Activated naive CD4-positive, alpha-beta T cell (primary cell): ENCODE measurements at regions not wholly inside any gene's neighbourhood (a gene's known extent, or its start where the extent isn't known, plus 50 kb on each side); places are given as distances from the start of the nearest gene placed in this dataset.
"Not testable (repeated sequence)": the region's sequence is repeated elsewhere in the genome, so short reads cannot be mapped to it uniquely, and the experiment has no call there.

ENCODE experiments used
- DNase-seq, 4 experiments: peaks; one replicate each; lab custom pipeline; 2025; lab: John Stamatoyannopoulos, UW

GRCh38 chr2:182477774-182478173 lies 50.9 kb upstream of the PDE1A start:
- no peak for DNase-seq

DNA sequence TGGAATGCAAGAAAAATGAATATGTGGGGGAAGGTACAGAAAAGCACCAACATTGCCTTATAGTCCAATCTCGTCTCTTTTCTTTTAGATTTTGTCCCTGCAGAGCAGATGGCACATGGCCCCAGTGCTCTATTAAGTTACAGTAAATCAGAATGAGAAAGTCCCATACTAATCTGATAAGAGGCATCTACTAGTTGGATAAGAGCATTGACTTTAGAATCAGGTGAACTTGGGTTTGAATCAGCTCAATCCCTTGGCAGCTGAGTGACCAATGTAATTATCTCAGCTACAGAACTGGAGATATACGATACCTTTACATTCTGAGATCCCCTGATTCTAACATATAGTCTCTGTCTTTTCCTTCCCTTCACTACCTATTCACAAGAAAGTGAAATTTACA lies 54.8 kb upstream of the PDE1A start:
- no peak for DNase-seq

GRCh38 chr2:182482511-182482910 lies 55.7 kb upstream of the PDE1A start:
- DNase-seq, result no peak

- DNase-seq, result no peak
Observed at GRCh38 chr2:182496596-182496995, 69.8 kb upstream of the PDE1A start.

GRCh38 chr2:182499706-182500470 lies 73.1 kb upstream of the PDE1A start:
- no peak for DNase-seq

DNA sequence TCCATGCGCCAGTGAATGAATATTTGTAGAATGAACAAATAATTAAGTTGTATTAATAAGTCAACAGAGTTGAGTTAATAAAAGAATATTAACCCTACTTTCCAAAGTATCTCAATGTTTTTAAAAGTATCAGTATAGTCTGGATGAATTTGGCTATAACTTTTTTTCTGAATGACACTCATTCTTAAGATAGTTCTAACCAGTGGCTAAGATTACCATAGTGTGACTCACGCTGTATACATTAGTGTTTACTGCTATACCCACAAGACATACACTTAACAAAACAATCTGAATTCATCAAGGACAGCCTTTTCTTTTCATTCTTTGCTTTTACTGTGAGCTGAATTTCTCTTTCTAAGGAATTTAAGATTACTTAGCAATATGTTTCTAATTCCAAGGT lies 77.0 kb upstream of the PDE1A start:
- no peak for DNase-seq

DNA sequence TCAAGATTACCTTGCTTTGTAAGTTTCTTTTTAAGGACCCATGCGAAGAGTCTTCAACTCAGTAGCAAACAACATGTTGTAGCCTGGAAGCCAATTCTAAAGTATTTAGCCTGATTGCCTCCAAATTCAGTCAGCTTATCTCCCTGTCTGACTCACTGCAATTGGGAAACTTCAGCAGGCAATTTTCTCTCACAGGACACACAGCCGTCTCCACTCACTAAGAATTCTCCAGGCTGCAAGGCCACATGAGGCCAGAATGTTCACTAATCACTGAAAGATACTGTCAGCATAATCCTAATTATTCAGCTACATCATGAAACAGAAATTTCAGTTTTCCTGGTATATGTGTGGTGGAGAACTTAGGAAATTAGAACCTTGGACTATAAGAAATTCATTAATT lies 78.1 kb upstream of the PDE1A start:
- no peak for DNase-seq

DNA sequence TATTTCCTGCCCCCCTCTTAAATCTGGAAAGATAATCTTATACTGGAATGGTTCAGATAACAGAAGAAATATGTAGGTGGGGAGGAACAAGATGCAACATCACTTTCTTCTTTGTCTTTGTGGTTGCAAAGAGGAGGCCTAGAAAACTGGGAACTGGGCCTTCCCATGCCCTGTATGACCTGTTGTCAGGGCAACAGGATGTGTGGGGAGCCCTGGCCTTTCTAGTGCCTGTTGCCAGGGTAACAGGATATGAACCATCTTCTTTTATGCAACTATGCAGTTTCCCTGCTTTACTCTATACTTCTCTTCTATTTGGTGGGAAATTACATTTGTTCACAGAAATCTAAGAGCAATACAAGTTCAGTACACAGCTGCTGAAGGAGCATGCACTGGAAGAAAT lies 79.8 kb upstream of the PDE1A start:
- no peak for DNase-seq

DNA sequence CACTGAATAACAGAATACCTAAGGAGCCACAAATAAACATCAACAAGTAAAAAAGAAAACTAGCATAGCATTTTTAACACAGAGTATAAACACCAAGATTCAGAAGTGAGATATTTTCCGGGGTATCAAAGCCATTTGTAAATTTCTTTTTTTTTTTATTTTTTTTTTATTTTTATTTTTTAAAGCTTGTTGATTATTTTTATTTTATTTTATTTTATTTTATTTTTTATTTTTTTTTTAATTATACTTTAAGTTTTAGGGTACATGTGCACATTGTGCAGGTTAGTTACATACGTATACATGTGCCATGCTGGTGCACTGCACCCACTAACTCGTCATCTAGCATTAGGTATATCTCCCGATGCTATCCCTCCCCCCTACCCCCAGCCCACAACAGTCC lies 81.7 kb upstream of the PDE1A start:
- DNase-seq, result not testable (repeated sequence)

- no peak for DNase-seq
Observed at GRCh38 chr2:182509216-182509615, 82.4 kb upstream of the PDE1A start.

GRCh38 chr2:182521453-182522404 lies 94.9 kb upstream of the PDE1A start:
- no peak for DNase-seq

DNA sequence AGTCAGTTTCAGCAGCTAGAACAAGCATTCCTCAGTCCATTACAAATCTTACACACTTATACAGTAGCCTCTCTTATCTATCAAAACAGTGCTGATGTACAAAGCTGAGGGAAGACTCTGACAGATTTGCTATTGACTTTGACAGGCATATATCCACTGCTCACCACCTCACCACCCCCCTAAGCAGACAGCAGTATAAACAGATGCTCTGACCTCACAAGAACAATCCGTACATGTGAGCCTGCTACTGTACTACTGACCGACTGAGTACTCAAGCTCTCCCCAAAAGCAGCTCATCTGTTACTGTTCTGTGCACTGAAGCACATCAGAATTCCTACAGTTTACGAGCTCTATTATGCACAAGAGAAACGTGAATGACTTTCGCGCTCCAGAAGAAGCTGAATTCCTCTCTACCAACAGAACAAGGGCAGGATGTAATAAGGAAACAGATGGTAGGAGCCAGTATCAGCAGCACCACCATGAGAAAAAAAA lies 95.6 kb upstream of the PDE1A start:
- no peak for DNase-seq

- no peak for DNase-seq
Observed at GRCh38 chr2:182522972-182523473, 96.2 kb upstream of the PDE1A start.

DNA sequence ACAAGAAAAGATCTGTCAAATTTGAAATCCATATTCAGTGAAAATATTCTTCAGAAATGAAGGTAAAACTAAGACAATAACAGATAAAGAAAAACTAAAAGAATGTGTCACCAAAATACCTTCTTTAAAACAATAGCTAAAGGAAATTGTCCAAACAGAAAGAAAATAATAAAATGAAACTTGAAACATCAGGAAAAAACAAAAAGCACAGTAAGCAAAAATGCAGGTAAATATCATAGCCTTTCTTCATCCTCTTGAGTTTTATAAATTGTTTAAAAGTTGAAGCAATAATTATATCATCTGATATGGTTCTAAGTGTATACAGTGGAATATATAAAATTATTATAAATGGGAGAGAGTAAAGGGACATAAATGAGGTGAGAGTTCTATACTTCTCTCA lies 103.8 kb upstream of the PDE1A start:
- DNase-seq, result no peak

DNA sequence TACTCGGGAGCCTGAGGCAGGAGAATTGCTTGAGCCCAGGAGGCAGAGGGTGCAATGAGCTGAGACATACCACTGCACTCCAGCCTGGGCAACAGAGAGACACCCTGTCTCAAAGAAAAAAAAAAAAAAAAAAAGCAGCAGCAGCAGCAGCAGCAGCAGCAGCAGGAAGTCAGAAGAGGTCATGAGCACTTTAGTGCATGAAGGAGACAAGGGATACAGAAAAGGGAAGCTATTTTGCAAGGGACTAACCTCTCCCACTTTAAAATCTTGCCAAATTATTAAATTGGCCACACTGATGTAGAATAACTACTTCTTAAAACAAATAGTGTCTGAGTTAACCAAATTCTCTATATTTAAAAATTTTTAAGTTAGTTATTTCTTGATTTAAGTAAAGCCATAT lies 113.4 kb upstream of the PDE1A start:
- DNase-seq, result no peak

- DNase-seq, result no peak
Observed at GRCh38 chr2:182541268-182541667, 114.4 kb upstream of the PDE1A start.

GRCh38 chr2:182542501-182543258 lies 115.8 kb upstream of the PDE1A start:
- DNase-seq, result no peak

GRCh38 chr2:182543741-182544525 lies 117.1 kb upstream of the PDE1A start:
- DNase-seq, result no peak

DNA sequence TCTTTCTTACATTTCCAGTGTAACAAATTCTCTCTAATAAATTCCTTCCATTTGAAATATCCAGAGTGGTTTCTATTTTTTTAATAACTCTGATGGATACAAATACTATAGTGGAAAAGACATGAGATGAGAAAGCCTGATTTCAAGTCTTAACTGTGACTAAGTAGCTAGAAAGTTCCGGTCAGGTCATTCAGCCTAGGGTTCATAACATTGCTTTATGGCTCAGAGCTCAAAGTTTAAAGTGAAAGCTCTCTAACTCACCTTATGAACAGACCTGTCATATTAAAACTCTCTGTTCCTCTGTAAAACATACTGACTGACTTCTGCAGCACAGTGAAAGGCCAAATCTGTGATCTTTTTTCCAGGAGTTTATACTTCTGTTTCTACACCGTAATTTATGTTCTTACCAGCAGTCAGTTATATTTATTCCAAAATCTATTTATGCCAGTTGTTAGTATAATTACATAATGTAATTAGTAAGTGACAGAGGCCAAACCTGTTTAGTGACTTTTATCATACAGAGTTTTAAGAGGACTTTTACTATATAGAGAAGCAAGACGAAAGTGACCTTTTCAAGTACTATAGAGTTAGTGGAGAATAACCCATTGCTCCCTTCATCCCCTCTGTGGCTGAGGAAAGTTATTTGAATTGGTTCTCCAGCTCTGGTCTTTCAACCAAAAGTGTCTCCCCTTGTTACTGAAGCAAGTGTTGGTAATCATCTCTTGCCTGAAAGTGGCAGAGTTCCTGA lies 118.8 kb upstream of the PDE1A start:
- DNase-seq, result no peak
